HG03342 (cell line): ENCODE measurements at regions not wholly inside any gene's neighbourhood (a gene's known extent, or its start where the extent isn't known, plus 50 kb on each side); places are given as distances from the start of the nearest gene placed in this dataset.
A peak's percentile ranks its signal among the peaks of the same experiment; 100 is the strongest.

ENCODE experiments used
- ATAC-seq: cut with Tn5 transposase; IDR thresholded peaks from one replicate; pipeline ENCODE4 v1.9.1; 2021; ENCODE audit warnings: mild to moderate bottlenecking, moderate library complexity; ENCODE audit not compliant: unreplicated experiment

DNA sequence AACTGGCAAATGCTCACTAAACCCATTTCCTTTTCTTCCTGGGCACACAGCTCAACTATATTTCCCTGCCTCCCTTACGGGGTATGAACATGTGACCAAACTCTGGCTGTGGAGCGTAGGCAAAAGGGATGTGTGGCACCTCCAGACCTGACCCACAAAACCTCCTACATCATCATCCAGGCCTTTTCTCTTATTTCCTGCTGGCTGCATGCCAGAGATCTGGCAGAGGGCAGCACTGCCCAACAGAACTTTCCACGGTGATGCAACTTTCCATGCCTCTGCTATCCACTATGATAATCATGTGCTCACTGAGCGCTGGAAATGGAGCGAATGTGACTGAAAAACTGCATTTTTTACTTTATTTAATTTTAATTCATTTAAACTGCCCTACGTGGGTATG is 99.6 kb upstream of the CACNA1E start:
- no peak for ATAC-seq

DNA sequence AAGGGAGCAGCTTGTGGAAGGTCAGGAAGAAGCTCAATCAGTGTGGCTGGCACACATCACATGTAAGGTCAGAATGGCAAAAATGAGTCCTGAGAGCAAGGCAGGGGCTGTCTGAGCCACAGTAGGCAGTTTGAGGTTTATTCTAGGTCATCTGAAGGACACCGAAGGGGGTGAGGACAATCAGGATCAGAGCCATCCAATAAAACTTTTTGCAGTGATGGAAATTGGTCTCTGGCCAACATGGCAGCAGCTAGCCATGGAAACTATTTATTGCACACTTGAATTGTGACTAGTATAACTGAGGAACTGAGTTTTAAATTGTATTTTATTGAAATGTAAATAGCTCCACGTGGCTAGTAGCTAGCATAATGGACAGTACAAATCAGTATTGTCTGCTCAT is 97.0 kb upstream of the CACNA1E start:
- no peak for ATAC-seq

DNA sequence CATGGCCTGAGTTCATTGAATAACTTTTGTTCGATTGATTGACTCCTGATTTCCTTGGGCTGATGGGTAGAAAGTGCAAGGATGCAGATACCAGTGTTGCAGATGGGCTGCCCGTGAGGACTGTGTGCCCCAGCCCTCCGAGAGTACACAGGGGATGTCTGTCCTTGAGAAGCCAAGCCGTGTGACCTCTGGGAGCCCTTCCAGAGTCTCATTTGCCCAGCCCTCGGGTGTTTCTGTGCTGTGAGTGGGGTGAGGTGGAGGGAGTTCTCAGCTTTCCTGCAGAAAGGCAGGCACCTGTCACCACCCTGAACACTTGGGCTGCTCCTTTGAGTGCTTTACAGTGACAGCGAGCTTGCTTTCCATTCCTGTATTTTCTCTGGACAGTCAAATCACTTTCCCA is 96.4 kb upstream of the CACNA1E start:
- ATAC-seq, result no peak

DNA sequence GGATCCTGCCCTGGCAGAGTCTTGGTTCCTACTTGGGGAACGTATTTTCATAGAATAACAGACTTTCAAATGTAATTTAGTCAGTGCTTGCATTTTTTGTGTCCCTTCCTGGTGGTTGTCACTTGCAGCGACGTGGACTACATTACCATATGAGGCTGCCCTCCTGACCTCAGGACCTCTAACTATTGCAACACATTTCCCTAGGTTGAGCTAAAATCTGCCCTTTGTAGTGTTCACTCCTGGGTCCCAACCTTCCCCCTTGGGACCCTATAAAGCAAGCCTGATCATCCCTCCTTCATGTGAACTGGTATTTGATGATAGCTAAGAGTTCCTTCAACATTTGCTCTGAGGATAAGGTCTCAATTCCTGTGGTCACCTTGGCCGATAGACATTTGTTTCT is 95.6 kb upstream of the CACNA1E start:
- no peak for ATAC-seq

DNA sequence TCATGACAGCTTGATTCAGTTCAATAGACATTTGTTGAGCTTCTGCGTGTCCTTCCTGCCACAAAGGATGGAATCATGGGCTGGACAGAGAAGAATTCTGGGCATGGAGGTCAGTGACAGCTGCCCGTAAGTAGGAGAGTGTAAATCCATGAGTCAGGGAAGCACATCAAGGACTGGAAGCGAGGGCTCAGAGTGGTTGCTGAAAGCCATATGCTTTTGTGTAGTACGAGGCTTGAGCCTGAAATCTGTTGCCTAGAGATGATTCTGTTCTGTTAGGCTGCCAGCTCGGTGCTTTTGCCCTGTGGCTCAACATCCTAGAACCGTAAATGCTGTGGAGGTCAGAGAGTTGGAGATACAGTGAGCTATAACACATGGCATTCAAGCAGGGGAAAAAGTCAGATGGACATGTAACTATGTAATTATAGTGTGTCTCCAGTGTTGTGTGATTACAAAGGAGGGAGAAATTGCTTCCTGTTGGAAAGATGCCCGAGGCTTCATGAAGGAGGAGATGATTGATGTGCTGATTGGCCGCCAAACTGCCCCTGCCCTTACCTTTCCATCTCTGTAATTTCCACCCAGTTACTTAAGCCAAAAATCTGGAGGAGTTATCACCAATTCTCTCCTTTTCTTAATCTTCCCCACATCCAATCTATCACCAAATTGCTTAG is 92.8 kb upstream of the CACNA1E start:
- ATAC-seq, result no peak

DNA sequence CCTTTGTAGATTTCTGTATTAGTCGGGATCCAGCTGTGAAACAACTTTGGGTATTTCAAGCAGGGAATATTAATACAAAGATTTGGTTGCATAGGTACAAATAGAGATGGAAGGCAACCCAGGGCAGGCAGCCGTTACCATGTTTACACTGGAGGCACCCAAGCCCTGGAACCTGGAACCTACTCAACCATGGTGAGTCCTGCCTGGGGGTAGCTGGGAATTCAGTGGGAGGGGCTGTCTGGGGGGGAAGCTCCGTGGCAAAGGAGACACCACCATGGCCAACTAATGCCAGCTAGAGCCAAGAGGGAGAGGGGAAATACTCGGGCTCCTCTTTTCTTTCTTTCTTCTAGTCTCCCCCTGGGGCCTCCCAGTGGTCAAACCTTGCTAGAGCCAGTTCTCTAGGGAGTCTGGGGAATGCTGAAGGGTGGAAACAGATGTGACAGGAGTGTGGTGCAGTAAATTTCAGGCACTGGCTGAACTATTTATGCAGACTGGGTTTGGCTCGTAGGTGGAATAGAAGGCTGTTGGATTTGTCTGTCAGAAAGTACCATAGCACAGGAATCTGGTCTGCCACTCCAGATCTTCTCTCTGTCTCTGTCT is 91.9 kb upstream of the CACNA1E start:
- ATAC-seq, result no peak

DNA sequence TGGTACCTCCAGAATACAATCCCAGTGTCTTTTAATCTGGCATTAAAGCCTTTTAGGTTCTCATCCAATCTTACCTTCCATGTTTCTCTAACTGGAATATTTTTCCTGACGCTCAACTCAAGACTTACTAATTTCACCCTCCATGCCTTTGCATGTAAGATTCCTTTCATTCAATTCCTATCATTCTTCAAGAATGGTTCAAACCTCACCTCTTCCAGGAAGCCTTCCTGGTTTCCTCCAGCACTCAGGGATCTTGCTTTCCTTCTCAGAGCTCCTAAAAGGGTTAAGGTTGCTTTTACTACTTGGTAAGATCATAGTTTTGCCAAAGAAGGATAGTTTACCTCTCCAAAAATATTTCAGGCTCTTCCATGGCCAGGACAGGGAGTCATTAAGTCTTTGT is 91.2 kb upstream of the CACNA1E start:
- ATAC-seq, result no peak

DNA sequence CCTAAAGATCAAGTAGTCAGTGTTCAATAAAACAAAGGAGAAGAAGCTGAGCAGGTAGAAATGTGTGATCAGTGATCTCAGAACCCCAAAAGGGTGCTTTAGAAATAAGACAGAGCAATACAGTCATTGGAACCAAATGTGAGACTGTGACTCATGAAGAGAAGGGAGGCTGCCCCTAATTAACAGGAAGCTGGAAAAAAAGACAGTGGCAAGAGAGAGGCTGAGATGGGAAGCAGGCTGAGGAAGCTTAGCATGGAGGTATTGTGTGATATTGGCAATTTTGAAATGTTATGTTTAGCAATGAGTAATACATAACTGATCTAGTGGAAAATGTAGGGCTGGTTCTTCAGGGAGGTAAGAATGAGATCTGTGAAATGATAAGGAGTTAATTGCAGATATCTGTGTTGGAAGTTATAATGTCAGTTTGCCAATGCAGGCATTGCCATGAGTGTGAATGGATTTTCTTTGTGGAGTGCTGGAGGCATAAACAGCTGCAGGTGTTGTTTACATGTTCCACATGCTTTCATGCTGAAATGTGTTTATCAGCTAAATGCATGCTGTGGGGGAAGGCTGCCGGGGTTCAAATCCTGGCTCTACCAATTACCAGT is 90.6 kb upstream of the CACNA1E start:
- ATAC-seq, result no peak

DNA sequence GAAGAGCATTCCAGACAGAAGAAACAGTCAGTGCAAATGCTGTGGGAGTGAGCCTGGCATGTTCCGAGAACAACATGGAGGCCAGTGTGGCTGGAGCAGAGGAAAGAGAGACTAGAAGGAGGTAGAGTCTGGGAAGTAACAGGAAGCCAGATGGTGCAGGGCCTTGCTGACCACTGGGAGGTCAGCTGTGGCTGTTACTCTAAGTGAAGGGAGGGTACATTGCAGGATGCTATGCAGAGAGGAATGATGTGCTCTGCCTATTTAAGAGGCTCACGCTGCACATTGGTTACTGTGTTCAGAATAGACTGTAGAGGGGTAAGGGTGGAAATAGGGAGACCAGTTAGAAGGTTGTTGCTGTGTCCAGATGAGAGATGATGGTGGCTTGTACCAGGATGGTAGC is 88.6 kb upstream of the CACNA1E start:
- ATAC-seq, result no peak

DNA sequence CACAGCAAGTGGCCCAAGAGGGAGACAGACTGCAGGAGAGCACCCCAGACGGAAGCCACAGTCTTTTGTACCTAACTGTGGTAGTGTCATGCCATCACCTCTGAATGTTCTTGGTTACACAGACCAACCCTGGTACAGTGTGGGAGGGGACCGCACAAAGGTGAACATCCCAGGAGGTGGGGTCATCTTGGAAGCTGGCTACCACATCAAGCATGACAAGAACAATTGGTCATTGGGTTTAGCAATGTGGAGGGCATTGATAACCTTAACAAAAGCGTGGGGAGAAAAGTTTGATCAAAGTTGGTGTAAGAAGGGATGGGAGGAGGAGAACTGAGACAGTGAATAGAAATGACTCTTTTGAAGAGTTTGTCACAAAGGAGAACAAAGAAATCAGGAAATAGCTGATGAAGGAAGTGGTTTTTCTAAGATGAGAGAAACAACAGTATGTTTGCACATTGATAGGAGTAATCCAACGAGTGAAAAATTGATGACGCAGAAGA is 87.1 kb upstream of the CACNA1E start:
- no peak for ATAC-seq

DNA sequence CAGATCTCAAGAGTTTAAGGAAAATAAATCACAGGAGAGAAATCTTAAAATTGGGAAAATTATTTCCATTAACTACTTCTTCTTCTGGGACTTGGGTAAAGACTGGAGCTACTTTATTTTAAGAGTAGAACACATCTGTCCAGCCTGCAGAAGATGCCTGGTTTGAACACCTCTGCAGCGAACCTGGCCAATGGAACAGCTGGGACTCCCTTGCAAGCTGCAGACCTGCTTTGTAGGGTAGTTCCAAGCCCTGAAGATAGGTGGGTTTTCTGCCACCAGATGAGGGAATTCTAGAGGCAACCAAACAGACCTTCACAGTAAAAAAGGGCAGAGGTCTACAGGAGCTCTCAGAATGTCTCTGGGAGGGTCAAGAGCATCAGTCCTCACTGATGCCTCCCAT is 86.5 kb upstream of the CACNA1E start:
- no peak for ATAC-seq

DNA sequence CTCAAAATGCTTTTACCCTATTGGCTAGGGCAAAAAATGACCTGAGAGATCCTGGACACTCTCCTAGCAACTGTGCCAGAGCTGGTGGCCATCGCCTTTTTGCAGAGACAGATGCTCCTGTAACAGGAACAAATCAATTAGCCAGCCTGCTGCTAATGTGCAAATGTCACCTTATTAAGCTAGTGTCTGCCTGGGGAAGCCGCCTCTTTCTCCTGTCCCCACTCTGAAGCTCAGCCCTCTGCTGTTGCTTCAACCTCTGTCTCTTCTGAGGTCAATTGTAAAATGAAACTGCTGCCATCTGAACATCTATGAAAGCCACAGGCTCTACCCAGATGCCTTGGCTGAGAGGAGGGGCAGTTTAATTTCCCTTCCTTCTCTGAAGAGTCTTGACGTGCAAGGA is 85.5 kb upstream of the CACNA1E start:
- peak; percentile 52 for ATAC-seq

DNA sequence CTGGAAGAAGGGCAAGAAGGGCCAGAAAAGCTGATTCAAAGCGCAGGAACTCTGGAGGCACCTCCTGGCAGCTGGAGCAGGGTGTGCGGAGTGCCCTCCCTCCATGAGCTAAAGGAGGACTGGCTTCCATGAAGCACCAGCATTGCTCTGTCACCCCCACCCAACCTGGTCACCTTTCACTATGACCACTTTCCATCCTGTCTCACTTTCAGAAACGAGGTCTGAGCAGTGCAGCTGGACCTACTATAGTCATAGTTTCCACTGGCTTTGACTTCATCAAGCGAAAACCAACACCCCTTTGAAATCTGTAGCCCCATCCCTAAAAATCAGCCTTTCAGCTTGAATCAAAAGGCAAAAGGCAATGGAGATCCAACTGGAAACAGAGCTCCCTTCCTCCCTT is 84.8 kb upstream of the CACNA1E start:
- ATAC-seq, result peak; percentile 83

DNA sequence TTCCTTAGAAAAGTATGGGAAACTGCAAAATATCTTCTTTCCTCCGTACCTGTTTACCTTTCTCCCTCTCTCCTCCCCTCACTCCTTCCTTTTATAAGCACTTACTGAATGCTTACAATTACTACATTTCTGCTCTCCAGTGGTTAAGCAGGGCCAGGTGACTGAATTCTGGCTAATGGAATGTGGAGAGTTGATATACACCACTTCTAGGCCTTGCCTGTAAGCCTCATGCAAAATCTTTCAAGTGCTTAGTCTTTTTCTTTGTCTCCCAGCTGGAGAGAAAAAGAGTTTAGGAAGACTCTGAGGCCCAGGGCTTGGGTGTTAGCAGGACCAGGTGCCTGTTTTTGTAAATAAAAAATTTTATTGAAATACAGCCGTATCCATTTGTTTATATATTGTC is 77.7 kb upstream of the CACNA1E start:
- ATAC-seq, result no peak

DNA sequence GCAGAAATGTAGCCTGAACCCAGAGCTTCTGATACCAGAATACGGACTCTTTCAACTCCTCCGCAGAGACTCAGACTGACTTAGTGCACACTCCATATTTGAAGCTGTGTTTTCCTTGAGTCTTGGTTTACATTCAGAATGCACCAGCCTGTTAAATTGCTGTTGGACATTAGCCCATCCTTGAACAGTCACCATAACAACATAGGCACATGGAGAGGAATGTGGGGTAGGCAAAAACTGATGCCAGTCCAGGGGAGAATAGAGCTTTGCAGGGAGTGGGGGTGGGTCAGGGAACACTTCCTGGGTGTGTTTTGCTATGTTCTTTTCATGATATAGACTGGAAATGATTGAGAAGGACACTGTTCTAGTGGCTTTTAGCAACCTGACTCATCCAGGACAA is 76.3 kb upstream of the CACNA1E start:
- no peak for ATAC-seq

DNA sequence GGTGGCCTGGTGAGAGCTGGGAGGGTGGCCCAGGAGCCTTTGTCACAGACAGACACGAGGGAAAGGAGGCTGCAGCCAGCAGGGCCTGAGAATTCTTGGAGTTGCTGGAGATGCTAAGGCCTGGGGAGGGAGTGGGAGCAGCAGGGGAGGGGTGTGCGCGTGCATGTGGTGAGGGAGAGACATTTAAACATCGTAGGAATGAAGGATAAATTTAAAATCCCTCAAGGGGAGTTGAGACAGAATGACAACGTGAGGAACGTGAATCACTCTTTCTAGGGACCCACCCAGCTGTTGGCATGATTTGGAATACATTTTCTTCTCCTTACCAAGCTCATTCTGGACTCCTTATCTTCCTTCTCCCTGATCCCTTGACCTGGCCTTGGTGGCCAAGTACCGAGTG is 73.3 kb upstream of the CACNA1E start:
- no peak for ATAC-seq

DNA sequence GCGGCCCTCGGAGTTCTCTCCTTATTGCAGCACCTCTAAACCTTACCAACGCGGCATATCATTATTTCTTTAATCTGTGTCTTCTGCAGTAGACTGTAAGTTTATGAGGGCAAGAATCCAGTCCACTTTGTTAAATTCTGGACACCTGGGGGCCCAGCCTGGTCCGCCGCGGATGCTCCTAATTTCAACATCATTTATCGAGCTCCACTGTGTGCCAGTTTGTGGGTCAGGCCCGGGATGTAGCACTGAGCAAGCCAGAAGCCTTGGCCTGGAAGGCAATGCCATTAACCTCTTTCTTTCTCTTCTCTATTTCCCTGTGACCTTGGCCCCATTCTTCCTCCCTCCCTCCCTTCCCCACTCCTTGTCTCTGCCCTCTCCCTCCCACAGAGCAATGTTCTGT is 70.6 kb upstream of the CACNA1E start:
- no peak for ATAC-seq

DNA sequence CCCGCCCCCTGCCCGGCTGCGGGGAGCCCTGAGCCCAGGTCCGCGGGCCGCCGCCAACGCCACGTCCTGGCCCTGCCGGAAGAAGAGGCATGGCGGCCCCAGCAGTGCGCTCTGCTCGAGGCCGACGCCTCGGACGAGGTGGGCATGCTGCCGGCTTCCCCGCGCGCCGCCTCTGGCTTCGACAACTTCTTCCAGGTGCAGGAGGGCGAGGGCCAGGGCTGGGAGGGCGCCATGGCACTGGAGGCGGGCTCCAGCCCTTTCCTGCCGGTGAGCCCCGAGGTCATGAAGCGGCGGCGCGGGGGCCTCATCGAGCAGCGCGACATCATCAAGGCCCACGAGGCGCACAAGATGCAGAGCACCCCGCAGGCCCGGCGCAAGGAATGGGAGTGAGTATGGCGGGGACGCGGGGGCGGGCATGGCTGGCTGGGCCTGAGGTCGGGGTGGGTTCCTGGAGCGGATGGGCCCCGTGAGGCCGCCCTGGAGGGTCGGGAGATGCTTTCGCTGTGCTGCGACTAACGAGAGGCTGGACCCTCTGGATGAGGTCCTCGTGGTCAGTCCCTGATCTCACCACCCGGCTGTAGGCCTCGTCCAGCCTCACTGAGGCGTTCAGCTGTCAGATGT is 70.0 kb upstream of the CACNA1E start:
- ATAC-seq, result no peak

DNA sequence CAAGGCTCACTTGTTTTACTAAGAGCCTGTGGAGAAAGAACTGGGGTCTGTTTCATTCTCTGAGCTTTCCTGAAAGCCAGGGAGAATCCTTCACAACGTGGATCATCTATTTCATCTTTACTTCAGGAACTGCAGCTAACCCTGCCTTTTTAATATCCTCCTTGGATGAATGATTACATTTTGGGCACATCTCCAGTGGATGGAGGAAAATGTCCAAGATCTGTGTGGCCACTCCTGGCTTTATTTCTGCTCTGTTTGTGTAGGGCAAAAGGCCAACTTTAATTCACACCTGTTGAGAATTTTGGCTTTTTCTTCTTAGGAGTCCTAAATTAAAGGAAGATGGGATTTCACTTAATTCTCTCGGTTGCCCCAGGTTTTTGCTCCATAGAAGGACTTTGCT is 69.5 kb upstream of the CACNA1E start:
- no peak for ATAC-seq

DNA sequence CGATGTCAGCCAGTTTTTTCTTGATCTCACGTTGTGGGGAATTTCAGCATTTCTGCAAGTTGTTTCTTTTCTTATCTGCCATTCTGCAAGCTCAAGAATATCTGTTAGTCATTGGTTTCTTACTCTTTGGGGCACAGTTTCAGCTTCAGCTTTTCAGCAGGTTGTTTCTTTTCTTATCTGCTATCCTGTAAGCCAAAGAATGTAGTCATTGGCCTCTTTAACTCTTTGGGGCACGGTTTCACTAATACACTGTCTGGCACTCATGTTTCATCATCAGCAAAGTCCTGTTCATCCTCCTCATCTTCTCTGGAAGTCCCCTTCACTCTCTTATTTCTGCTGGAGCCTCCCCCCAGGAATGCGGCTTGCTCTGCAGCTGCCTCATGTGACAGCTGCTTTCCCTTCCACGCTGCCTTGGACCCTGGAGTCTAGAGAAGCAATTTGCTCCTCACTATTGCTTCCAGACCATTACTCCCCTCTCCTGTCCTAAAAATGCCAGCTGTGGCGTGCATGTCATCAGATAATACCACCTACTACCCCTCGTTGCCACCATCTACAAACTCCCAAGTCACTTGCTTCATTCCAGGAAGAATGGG is 67.0 kb upstream of the CACNA1E start:
- ATAC-seq, result no peak

DNA sequence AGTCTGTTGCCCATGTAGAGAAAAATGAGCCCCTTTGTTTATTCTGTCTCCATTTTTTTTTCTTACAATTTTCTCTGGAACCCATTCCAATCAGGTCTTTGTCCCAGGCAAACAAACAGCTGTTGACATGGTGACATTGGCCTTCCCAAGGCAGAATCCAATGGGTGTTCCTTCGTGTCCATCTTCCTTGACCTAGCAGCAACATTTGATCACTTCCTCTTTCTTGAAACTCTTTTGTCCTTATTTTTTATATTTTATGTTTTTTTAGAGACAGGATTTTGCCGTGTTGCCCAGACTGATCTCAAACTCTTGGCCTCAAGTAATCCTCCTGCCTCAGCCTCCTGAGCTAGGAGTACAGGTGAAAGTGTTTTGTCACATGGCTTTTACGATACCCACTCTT is 65.4 kb upstream of the CACNA1E start:
- ATAC-seq, result no peak
